ENCODE measurements at regions not wholly inside any gene's neighbourhood (a gene's known extent, or its start where the extent isn't known, plus 50 kb on each side); places are given as distances from the start of the nearest gene placed in this dataset.

GRCh38 chr6:140669321-140669720, 1294.9 kb upstream of the CITED2 start:
- no peaks in the 10 kb centered on the region for H4K20me1 ChIP-seq (ENCODE audit: low read depth)
- Mint-ChIP-seq H3K27me3 (ENCODE audit: insufficient read depth, low read depth) (no peaks in the 10 kb centered on the region), H3K27ac (no peak overlapping the region), H3K36me3 (no peaks in the 10 kb centered on the region), H3K9me3 (no peaks in the 10 kb centered on the region), H3K4me3 (no peak overlapping the region), H3K4me1 (no peaks in the 10 kb centered on the region)
- no peaks in the 10 kb centered on the region for H3K9me3 ChIP-seq (ENCODE audit: low read depth)
- H3K9ac ChIP-seq = no peak overlapping the region
- no peaks in the 10 kb centered on the region for H3K36me3 ChIP-seq
- H3K79me2 ChIP-seq (ENCODE audit: low read depth) = no peaks in the 10 kb centered on the region
- H2AFZ ChIP-seq (replicated peaks) = peak overlapping the region; percentile 9
- no peak overlapping the region for H3K4me3 ChIP-seq
- H3K27ac ChIP-seq = no peak overlapping the region
- H3K4me1 ChIP-seq = no peaks in the 10 kb centered on the region
- DNase-seq (ENCODE audit: low spot score) = no peak
- no peak for TF ChIP-seq EZH2 (IDR thresholded peaks at IDR 0.05)
- TF ChIP-seq EZH2phosphoT487 (IDR thresholded peaks at IDR 0.05) = no peak
- no peak for TF ChIP-seq CTCF (IDR thresholded peaks at IDR 0.05)
- H3F3A ChIP-seq (ENCODE audit: low read depth) = no peaks in the 10 kb centered on the region
- no peak overlapping the region for H3K4me2 ChIP-seq
- no peaks in the 10 kb centered on the region for H3K27me3 ChIP-seq

GRCh38 chr6:140663772-140664171, 1289.3 kb upstream of the CITED2 start:
- Mint-ChIP-seq H3K27me3 (ENCODE audit: insufficient read depth, low read depth) (no peaks in the 10 kb centered on the region), H3K9me3 (no peaks in the 10 kb centered on the region), H3K36me3 (no peaks in the 10 kb centered on the region), H3K4me1 (no peaks in the 10 kb centered on the region), H3K4me3 (no peak overlapping the region), H3K27ac (no peak overlapping the region)
- no peak for DNase-seq (ENCODE audit: low spot score)
- Histone ChIP-seq H3K4me2 (no peak overlapping the region), H2AFZ (replicated peaks) (no peak overlapping the region), H3K9me3 (ENCODE audit: low read depth) (no peaks in the 10 kb centered on the region), H4K20me1 (ENCODE audit: low read depth) (no peaks in the 10 kb centered on the region), H3F3A (ENCODE audit: low read depth) (no peaks in the 10 kb centered on the region), H3K9ac (no peak overlapping the region), H3K79me2 (ENCODE audit: low read depth) (no peaks in the 10 kb centered on the region), H3K4me1 (no peaks in the 10 kb centered on the region), H3K4me3 (no peak overlapping the region), H3K27ac (no peak overlapping the region), H3K36me3 (no peaks in the 10 kb centered on the region), H3K27me3 (no peaks in the 10 kb centered on the region)
- no peak for TF ChIP-seq EZH2 (IDR thresholded peaks at IDR 0.05)
- TF ChIP-seq EZH2phosphoT487 (IDR thresholded peaks at IDR 0.05) = no peak
- TF ChIP-seq CTCF (IDR thresholded peaks at IDR 0.05) = no peak

- H3K4me3 ChIP-seq = no peak overlapping the region
- DNase-seq (ENCODE audit: low spot score) = no peak
- H3F3A ChIP-seq (ENCODE audit: low read depth) = no peaks in the 10 kb centered on the region
- no peak overlapping the region for H3K27ac ChIP-seq
- no peaks in the 10 kb centered on the region for H3K9me3 Mint-ChIP-seq
- H3K9me3 ChIP-seq (ENCODE audit: low read depth) = no peaks in the 10 kb centered on the region
- no peaks in the 10 kb centered on the region for H3K27me3 Mint-ChIP-seq (ENCODE audit: insufficient read depth, low read depth)
- H2AFZ ChIP-seq (replicated peaks) = no peak overlapping the region
- H3K4me3 Mint-ChIP-seq = no peak overlapping the region
- H3K4me1 Mint-ChIP-seq = no peaks in the 10 kb centered on the region
- no peaks in the 10 kb centered on the region for H4K20me1 ChIP-seq (ENCODE audit: low read depth)
- TF ChIP-seq CTCF (IDR thresholded peaks at IDR 0.05) (no peak), EZH2phosphoT487 (IDR thresholded peaks at IDR 0.05) (no peak), EZH2 (IDR thresholded peaks at IDR 0.05) (no peak)
- H3K27ac Mint-ChIP-seq = no peak overlapping the region
- H3K27me3 ChIP-seq = no peaks in the 10 kb centered on the region
- H3K4me2 ChIP-seq = no peak overlapping the region
- H3K79me2 ChIP-seq (ENCODE audit: low read depth) = no peaks in the 10 kb centered on the region
- no peaks in the 10 kb centered on the region for H3K4me1 ChIP-seq
- no peaks in the 10 kb centered on the region for H3K36me3 ChIP-seq
- no peaks in the 10 kb centered on the region for H3K36me3 Mint-ChIP-seq
- H3K9ac ChIP-seq = no peak overlapping the region
Observed at GRCh38 chr6:140663094-140663493, 1288.6 kb upstream of the CITED2 start.

GRCh38 chr6:140661691-140662090, 1287.2 kb upstream of the CITED2 start:
- Histone ChIP-seq H3F3A (ENCODE audit: low read depth) (no peaks in the 10 kb centered on the region), H3K27me3 (no peaks in the 10 kb centered on the region), H3K4me2 (no peak overlapping the region), H4K20me1 (ENCODE audit: low read depth) (no peaks in the 10 kb centered on the region), H3K27ac (no peak overlapping the region), H3K4me1 (no peaks in the 10 kb centered on the region), H3K79me2 (ENCODE audit: low read depth) (no peaks in the 10 kb centered on the region), H3K4me3 (no peak overlapping the region), H3K9me3 (ENCODE audit: low read depth) (no peaks in the 10 kb centered on the region), H3K36me3 (no peaks in the 10 kb centered on the region), H2AFZ (replicated peaks) (no peak overlapping the region), H3K9ac (no peak overlapping the region)
- Mint-ChIP-seq H3K9me3 (no peaks in the 10 kb centered on the region), H3K4me3 (no peak overlapping the region), H3K36me3 (no peaks in the 10 kb centered on the region), H3K27ac (no peak overlapping the region), H3K4me1 (no peaks in the 10 kb centered on the region), H3K27me3 (ENCODE audit: insufficient read depth, low read depth) (no peaks in the 10 kb centered on the region)
- no peak for TF ChIP-seq EZH2phosphoT487 (IDR thresholded peaks at IDR 0.05)
- no peak for TF ChIP-seq CTCF (IDR thresholded peaks at IDR 0.05)
- TF ChIP-seq EZH2 (IDR thresholded peaks at IDR 0.05) = no peak
- DNase-seq (ENCODE audit: low spot score) = no peak
